Astrocyte (in vitro differentiated cells and primary cell): ENCODE measurements at regions not wholly inside any gene's neighbourhood (a gene's known extent, or its start where the extent isn't known, plus 50 kb on each side); places are given as distances from the start of the nearest gene placed in this dataset.

Source experiments
- EZH2 ChIP-seq: IDR thresholded peaks from 2 replicates; pipeline ENCODE4 v1.6.1; 2012; ENCODE audit warnings: mild to moderate bottlenecking, low read length, inconsistent platforms; ENCODE audit not compliant: insufficient read depth
- TF ChIP-seq, protein P1 (sequence below): IDR thresholded peaks from 2 replicates; pipeline ENCODE4 v1.5.1; 2011; ENCODE audit warnings: low read depth, mild to moderate bottlenecking, inconsistent platforms, low read length, moderate library complexity; ENCODE audit not compliant: insufficient read depth

DNA sequence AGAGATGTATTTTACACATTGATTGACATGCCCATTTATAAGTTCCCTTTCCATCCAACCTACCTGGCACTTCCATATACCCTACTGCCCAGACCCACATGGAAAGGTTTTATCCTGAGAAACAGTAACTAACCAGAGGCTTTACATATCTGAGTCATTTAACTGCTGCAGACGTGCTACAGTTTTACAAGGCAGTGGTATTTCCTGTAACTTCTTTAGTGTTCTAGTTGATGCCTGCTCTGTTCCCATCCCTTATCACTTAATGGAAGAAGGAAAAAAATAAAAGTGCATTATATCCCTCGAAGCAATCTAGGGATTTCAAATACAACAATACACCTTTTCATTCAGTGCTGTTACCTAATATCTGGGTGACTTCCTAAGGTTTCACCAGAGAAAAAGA lies 107.1 kb downstream of the TMCO5A start:
- TF ChIP-seq, protein P1, sequence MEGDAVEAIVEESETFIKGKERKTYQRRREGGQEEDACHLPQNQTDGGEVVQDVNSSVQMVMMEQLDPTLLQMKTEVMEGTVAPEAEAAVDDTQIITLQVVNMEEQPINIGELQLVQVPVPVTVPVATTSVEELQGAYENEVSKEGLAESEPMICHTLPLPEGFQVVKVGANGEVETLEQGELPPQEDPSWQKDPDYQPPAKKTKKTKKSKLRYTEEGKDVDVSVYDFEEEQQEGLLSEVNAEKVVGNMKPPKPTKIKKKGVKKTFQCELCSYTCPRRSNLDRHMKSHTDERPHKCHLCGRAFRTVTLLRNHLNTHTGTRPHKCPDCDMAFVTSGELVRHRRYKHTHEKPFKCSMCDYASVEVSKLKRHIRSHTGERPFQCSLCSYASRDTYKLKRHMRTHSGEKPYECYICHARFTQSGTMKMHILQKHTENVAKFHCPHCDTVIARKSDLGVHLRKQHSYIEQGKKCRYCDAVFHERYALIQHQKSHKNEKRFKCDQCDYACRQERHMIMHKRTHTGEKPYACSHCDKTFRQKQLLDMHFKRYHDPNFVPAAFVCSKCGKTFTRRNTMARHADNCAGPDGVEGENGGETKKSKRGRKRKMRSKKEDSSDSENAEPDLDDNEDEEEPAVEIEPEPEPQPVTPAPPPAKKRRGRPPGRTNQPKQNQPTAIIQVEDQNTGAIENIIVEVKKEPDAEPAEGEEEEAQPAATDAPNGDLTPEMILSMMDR: no peak
- no peak for TF ChIP-seq EZH2
